CD4-positive, alpha-beta T cell treated with Interleukin-6 at 100 ng/mL for 8 hours (primary cell): ENCODE measurements at regions not wholly inside any gene's neighbourhood (a gene's known extent, or its start where the extent isn't known, plus 50 kb on each side); places are given as distances from the start of the nearest gene placed in this dataset.
"Not testable (repeated sequence)": the region's sequence is repeated elsewhere in the genome, so short reads cannot be mapped to it uniquely, and the experiment has no call there.

Experiments
- DNase-seq: peaks from one replicate; pipeline ENCODE4 v3.0.0-alpha.2; 2020; ENCODE audit warnings: mixed read lengths, low spot score

DNA sequence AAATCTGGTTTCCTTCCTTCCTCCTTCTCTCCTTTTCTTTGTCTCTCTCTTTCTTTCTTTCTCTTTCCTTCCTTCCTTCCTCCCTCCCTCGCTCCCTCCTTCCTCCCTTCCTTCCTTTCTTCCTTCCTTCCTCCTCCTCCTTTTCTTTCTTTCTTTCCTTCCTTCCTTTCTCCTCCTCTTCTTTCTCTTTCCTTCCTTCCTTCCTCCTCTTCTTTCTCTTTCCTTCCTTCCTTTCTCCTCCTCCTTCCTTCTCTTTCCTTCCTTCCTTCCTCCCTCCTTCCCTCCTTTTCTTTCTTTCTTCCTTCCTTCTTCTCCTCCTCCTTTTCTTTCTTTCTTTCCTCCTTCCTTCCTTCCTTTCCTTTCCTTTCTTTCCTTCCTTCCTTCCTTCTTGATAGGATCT, 61.2 kb downstream of the VIP start:
- no peak for DNase-seq

DNA sequence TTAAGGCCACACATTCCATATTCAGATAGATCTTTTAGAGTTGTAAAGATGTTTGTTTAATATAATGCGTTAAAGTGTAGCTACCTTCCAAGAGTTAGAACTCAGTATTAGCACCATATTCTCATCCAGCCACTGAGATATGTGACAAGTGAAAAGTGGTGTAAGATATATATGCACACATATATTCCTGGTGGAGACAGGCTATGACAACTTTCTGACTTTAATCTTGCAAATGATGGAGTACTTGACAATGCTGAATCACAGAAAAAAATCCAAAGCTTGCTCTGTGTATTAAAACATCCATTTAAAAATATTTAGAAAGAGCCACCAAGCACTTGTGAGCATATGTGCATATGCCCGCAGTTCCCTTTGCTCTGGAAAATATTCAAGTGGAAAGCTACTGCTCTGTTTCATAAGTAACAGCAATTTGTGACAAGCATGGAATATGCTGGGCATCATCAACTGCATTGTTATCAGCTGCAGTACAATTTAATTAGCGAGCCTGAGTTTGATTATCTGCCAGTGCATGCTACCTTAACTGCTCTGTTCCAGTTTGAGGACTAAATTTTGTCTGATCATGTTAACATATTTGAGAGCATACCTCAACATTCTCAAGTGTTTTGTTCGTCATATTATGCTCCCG, 64.8 kb downstream of the VIP start:
- no peak for DNase-seq

- DNase-seq = no peak
These were observed 65.5 kb downstream of the VIP start for GRCh38 chr6:152816055-152816454.

DNA sequence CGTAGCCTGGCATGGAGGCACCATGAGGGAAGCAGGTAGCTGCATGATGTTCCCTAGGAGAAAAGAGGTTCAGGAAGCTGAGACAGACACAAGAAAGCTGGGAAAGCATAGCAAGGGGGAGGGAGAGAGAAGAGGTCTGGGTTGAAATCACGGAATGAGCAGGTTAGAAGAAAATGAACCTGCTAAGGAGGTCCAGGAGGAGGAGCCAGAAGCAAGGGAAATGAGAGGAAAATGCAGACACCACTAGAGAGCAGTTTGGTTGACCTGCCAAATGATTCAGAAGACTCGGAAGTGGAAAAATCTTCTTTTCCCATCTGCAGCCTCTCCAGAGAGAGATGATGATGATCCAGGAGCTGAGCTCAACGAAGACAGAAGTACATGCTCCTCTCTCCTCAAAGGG, 70.9 kb downstream of the VIP start:
- DNase-seq = no peak

DNA sequence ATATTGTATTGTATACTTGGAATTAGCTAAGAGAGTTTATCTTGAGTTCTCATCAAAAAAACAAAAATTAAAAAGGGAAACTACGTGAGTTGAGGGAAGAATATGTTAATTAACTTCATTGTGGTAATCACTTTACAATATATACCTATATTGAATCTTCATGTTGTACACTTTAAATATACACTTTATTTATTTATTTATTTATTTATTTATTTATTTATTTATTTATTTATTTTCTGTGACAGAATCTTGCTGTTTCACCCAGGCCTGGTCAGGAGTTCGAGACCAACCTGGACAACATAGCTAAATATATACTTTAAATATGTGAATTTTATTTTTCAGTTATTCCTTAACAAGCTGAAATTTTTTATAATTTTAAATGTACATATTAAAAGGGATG, 74.1 kb downstream of the VIP start:
- DNase-seq = no peak

GRCh38 chr6:152828431-152828830, 77.8 kb downstream of the VIP start:
- no peak for DNase-seq

- DNase-seq = not testable (repeated sequence)
These were observed 83.8 kb downstream of the VIP start for GRCh38 chr6:152834366-152834765.

DNA sequence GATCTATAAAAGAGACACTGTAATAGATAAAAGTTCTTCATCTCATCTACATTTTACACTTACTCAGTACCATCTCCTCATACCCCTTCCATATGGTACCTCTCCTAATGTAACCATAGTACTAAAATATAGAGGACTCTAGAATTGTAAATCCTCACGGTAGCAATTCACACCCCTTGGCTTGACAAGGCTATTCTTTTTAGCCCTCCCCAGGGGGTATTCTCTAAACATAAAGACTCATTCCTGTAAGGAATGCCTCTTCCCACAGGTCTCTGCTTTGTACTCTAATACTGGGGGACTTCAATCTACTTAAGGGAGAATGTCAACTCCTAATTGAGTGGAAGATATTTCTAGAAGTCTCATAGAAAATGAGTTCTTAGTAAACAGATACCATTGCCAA, 85.9 kb downstream of the VIP start:
- DNase-seq = no peak

DNA sequence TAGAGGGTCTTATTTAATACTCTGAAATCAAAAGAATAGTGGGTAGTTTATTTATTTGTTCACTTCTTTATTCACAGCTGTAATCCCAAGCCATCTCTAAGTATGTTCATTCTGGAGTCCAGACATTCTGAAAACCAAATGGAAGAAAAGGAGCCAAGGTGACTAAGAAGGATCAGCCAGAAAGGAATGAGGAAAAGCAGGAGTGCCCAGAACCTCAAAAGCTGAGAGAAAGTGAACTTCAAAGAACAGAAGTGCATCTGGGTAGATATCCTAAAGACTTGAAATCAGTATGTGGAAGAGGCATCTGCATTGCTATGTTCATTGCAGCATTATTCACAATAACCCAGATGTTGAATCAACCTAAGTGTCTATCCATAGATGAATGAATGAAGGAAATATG, 94.8 kb downstream of the VIP start:
- no peak for DNase-seq

DNA sequence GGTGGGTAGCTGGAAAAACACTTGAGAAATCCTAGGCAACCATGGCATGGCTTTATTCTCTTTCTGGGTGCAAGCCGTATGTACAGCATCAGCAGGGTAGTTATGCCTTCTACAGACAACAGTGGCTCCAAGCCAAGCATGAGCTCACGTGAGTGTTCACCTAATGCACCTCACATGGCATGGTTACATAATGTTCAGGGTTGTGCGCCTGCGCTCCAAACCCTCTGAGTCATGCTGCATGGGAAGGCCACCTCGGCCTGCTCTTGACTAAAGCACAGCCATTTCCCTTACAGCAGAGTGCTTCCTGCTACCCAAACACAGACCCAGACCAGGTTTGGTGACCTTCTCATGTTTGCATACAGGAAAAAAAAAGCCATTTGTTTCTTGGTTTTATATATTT, 96.2 kb downstream of the VIP start:
- DNase-seq = no peak

DNA sequence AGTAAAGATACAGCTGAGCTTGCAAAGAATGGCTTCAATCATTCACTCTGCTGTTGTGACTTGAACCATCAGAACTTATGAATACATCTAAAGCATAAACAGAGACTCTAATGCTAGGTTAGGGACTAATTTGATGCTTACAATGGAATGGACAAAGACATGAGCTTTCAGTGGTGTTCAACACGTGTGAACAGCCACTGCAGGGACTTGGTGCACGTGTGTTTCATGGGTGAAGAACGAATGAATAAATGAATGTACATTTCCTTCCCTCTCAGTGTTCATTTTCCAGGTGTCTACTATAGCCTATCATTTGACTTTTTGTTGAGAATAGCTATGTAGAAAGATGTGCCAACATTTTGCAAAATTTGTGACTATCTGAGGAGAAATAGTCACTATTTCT, 98.3 kb downstream of the VIP start:
- no peak for DNase-seq

- DNase-seq = no peak
These were observed 103.6 kb downstream of the VIP start for GRCh38 chr6:152854086-152854795.

GRCh38 chr6:152858141-152858540, 107.5 kb downstream of the VIP start:
- no peak for DNase-seq

- no peak for DNase-seq
These were observed 108.6 kb downstream of the VIP start for GRCh38 chr6:152859225-152859624.

DNA sequence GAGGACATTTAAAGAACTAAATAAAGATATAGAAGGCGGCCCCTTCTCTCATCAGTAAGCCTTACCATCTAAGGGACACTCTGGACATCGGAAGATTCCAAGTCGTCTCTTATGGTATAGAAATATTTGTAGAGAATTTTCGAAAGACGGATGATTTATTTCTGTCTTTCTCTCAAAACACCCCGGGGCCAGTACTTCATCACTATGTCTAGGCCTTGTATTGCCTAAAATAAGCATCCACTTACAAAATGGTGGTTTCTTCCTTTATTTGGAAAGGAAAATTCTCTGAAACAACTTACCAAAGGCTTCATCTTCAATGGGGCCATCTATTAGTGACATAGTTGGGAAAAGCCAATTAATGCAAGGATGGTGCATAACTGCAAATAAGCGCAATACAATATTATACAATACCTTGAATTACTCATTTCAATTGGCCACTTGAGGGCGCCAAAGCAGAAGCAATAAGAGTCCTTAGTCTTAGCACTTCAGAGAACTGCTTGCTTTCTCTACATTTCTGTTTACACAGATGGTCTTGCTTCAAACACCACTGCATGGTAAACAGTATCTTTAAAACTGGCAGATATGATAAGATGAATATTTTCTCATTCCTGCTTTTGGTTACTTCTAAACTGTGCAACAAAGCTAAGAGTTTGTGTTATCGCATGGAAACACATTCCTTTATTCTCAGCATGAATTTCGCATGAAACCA, 113.2 kb downstream of the VIP start:
- peak; percentile 46 for DNase-seq

- DNase-seq = no peak
These were observed 108.6 kb downstream of the FBXO5 start for GRCh38 chr6:152874267-152874666.

DNA sequence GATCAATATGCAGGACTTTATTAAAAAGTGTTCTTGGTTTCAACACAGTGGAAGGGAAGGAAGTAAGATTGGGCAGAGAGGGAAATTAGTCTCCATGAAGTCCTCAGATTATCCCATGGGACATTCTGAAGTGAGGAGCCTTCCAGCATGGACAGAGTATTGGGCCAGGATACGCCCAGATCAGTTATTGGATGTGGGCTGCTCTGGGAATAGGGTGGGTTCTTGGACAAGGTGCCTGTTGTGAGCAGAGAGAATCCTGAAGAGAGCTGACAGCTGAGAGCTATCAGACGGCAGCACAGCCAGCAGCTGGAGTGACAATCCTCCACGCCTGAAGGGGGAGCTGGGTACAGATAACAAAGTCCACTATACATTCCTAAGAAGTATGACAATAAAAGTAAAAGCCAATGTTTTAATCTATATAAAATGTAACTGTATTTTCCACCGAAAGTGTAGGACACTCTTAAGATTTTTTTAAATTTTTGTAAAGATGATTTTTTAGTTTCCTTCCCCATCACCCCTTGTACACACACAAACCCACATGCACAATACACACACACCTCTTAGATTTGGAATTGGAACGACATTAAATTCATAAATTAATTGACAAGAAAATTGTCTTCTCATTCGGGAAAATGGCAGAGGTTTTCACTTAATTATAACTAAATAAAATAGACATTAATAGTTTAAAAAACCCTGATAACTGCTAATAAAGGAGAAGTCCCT, 107.8 kb downstream of the FBXO5 start:
- no peak for DNase-seq

GRCh38 chr6:152879681-152880080, 103.2 kb downstream of the FBXO5 start:
- DNase-seq = no peak

DNA sequence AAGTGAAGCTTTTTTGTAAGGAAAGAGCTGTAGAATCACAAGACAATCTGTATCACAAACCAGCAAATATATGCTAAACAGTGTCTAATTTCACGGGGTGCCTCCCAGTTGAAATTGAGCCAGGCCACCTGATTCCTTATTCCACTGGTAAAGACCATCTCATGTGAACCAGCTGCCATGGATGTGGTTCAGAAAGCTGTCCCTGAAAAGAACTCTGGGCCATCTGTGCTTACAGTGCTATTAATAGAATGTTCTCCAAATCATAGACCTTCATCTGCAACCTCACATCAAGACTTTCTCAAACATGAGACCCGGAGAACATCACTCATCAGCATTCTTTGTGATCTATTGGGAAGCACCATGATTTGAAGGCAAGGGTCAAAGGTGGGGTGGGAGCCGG, 89.7 kb downstream of the FBXO5 start:
- no peak for DNase-seq

GRCh38 chr6:152896923-152897322, 85.9 kb downstream of the FBXO5 start:
- no peak for DNase-seq

- DNase-seq = peak; percentile 31
These were observed 84.9 kb downstream of the FBXO5 start for GRCh38 chr6:152897807-152898399.

GRCh38 chr6:152904678-152905077, 78.2 kb downstream of the FBXO5 start:
- DNase-seq = no peak
